ENCODE measurements at regions not wholly inside any gene's neighbourhood (a gene's known extent, or its start where the extent isn't known, plus 50 kb on each side); places are given as distances from the start of the nearest gene placed in this dataset.
A peak's percentile ranks its signal among the peaks of the same experiment; 100 is the strongest.

- no peak overlapping the region for H3K4me3 ChIP-seq
- H3K36me3 ChIP-seq = no peaks in the 10 kb centered on the region
- no peaks in the 10 kb centered on the region for H3K4me1 ChIP-seq
- intact Hi-C loops (cut with DNase I) = no loop called here
- no peak for TF ChIP-seq CTCF (IDR thresholded peaks at IDR 0.05)
- no peak for DNase-seq (ENCODE audit: low spot score in 2 of 2)
- no peaks in the 10 kb centered on the region for H3K9me3 ChIP-seq
- H3K27me3 ChIP-seq = no peaks in the 10 kb centered on the region
- H3K27ac ChIP-seq = no peak overlapping the region
Observed at GRCh38 chr1:209241487-209241886, 342.0 kb upstream of the CAMK1G start.

- no peaks in the 10 kb centered on the region for H3K9me3 ChIP-seq
- no peak for DNase-seq (ENCODE audit: low spot score in 2 of 2)
- TF ChIP-seq CTCF (IDR thresholded peaks at IDR 0.05) = peak; percentile 70 to 87 (median 82)
- no peaks in the 10 kb centered on the region for H3K36me3 ChIP-seq
- no peaks in the 10 kb centered on the region for H3K4me1 ChIP-seq
- H3K27me3 ChIP-seq = no peaks in the 10 kb centered on the region
- H3K4me3 ChIP-seq = no peak overlapping the region
- intact Hi-C loops (cut with DNase I) = loop anchor here (2.0 kb wide), 1 partner anchor 596 kb away; no protein-coding TSS in a partner anchor
- H3K27ac ChIP-seq = no peak overlapping the region
Observed at GRCh38 chr1:209248649-209249279, 334.8 kb upstream of the CAMK1G start.

- H3K36me3 ChIP-seq = no peaks in the 10 kb centered on the region
- no peaks in the 10 kb centered on the region for H3K4me1 ChIP-seq
- TF ChIP-seq CTCF (IDR thresholded peaks at IDR 0.05) = no peak
- H3K27me3 ChIP-seq = no peaks in the 10 kb centered on the region
- intact Hi-C loops (cut with DNase I) = loop anchor here (2.0 kb wide), 1 partner anchor 596 kb away; no protein-coding TSS in a partner anchor
- no peaks in the 10 kb centered on the region for H3K9me3 ChIP-seq
- no peak overlapping the region for H3K27ac ChIP-seq
- no peak overlapping the region for H3K4me3 ChIP-seq
- DNase-seq (ENCODE audit: low spot score in 2 of 2) = no peak
Observed at GRCh38 chr1:209249280-209249670, 334.2 kb upstream of the CAMK1G start.

- H3K36me3 ChIP-seq = no peaks in the 10 kb centered on the region
- no peak overlapping the region for H3K27ac ChIP-seq
- H3K27me3 ChIP-seq = no peaks in the 10 kb centered on the region
- H3K4me3 ChIP-seq = no peak overlapping the region
- H3K9me3 ChIP-seq = no peaks in the 10 kb centered on the region
- TF ChIP-seq CTCF (IDR thresholded peaks at IDR 0.05) = no peak
- H3K4me1 ChIP-seq = no peaks in the 10 kb centered on the region
- intact Hi-C loops (cut with DNase I) = loop anchor here (2.0 kb wide), 1 partner anchor 597 kb away; no protein-coding TSS in a partner anchor
- DNase-seq (ENCODE audit: low spot score in 2 of 2) = no peak
Observed at GRCh38 chr1:209249785-209250440, 333.6 kb upstream of the CAMK1G start.

GRCh38 chr1:209250861-209251636 is 332.5 kb upstream of the CAMK1G start:
- H3K27me3 ChIP-seq = no peaks in the 10 kb centered on the region
- H3K9me3 ChIP-seq = no peaks in the 10 kb centered on the region
- intact Hi-C loops (cut with DNase I) = no loop called here
- H3K27ac ChIP-seq = no peak overlapping the region
- no peak for DNase-seq (ENCODE audit: low spot score in 2 of 2)
- no peak for TF ChIP-seq CTCF (IDR thresholded peaks at IDR 0.05)
- H3K4me1 ChIP-seq = no peaks in the 10 kb centered on the region
- H3K36me3 ChIP-seq = no peaks in the 10 kb centered on the region
- H3K4me3 ChIP-seq = no peak overlapping the region

All from ascending aorta (tissue), 2 donors.